HL-60 (cell line): ENCODE measurements at regions not wholly inside any gene's neighbourhood (a gene's known extent, or its start where the extent isn't known, plus 50 kb on each side); places are given as distances from the start of the nearest gene placed in this dataset.

Experiments
- CTCF ChIP-seq: IDR thresholded peaks from one replicate; pipeline ENCODE4 v1.5.1; 2011; ENCODE audit warnings: low read length, control low read depth, inconsistent platforms; ENCODE audit not compliant: insufficient read depth
- GABPA ChIP-seq: IDR thresholded peaks from 2 replicates; pipeline ENCODE4 v1.6.1; 2012; ENCODE audit warnings: low read depth
- POLR2AphosphoS5 ChIP-seq: IDR thresholded peaks from 2 replicates; pipeline ENCODE4 v1.6.1; 2012; ENCODE audit warnings: low read depth

GRCh38 chr9:31873722-31874121 lies 510.7 kb upstream of the ACO1 start:
- TF ChIP-seq GABPA, result no peak
- no peak for TF ChIP-seq CTCF
- no peak for TF ChIP-seq POLR2AphosphoS5
